Endodermal cell (in vitro differentiated cells): ENCODE measurements at regions not wholly inside any gene's neighbourhood (a gene's known extent, or its start where the extent isn't known, plus 50 kb on each side); places are given as distances from the start of the nearest gene placed in this dataset.
A peak's percentile ranks its signal among the peaks of the same experiment; 100 is the strongest.
"Not testable (repeated sequence)": the region's sequence is repeated elsewhere in the genome, so short reads cannot be mapped to it uniquely, and the experiment has no call there.

ENCODE experiments used
- DNase-seq: peaks from one replicate; pipeline ENCODE4 v3.0.0-alpha.2; 2017
- H3K27ac ChIP-seq: 2 replicates; pipeline ENCODE4 v1.5.1; 2013; ENCODE audit warnings: mild to moderate bottlenecking, low read depth, low read length, moderate library complexity
- H3K27me3 ChIP-seq: 2 replicates; pipeline ENCODE4 v1.6.1; 2013; ENCODE audit warnings: mild to moderate bottlenecking, low read length, moderate library complexity; ENCODE audit not compliant: insufficient read depth, control insufficient read depth, poor library complexity, severe bottlenecking
- H3K36me3 ChIP-seq: 2 replicates; pipeline ENCODE4 v1.7.0; 2013; ENCODE audit warnings: mild to moderate bottlenecking, low read length, moderate library complexity; ENCODE audit not compliant: control insufficient read depth, insufficient read depth
- H3K4me1 ChIP-seq: one replicate; pipeline ENCODE4 v1.7.0; 2013; ENCODE audit warnings: low read length; ENCODE audit not compliant: control insufficient read depth, insufficient read depth
- H3K4me3 ChIP-seq: 2 replicates; pipeline ENCODE4 v1.5.1; 2013; ENCODE audit warnings: mild to moderate bottlenecking, low read length, moderate library complexity
- H3K9ac ChIP-seq: 2 replicates; pipeline ENCODE4 v1.6.1; 2013; ENCODE audit warnings: mild to moderate bottlenecking, low read length, moderate library complexity; ENCODE audit not compliant: poor library complexity, severe bottlenecking; ENCODE audit errors: extremely low read depth
- H3K9me3 ChIP-seq: 2 replicates; pipeline ENCODE4 v1.6.1; 2013; ENCODE audit warnings: mild to moderate bottlenecking, low read length, moderate library complexity; ENCODE audit not compliant: control insufficient read depth
- H3K27ac Mint-ChIP-seq: 2 replicates; pipeline ENCODE4 v1.8.0; 2020; ENCODE audit warnings: mixed read lengths
- H3K27me3 Mint-ChIP-seq: 2 replicates; pipeline ENCODE4 v1.8.0; 2021; ENCODE audit warnings: mild to moderate bottlenecking, mixed read lengths; ENCODE audit not compliant: insufficient read depth
- H3K36me3 Mint-ChIP-seq: 2 replicates; pipeline ENCODE4 v1.8.0; 2020; ENCODE audit warnings: low read depth, mixed read lengths
- H3K4me1 Mint-ChIP-seq: 2 replicates; pipeline ENCODE4 v1.8.0; 2020; ENCODE audit warnings: mixed read lengths
- H3K4me3 Mint-ChIP-seq: 2 replicates; pipeline ENCODE4 v1.8.0; 2020; ENCODE audit warnings: mild to moderate bottlenecking, moderate library complexity, mixed read lengths
- H3K9me3 Mint-ChIP-seq: 2 replicates; pipeline ENCODE4 v1.8.0; 2020; ENCODE audit warnings: mild to moderate bottlenecking, mixed read lengths
- WGBS, 2 experiments: methylation state at CpG; one replicate each; pipeline versions ENCODE4 v1.1.5 to v1.1.7; 2013; ENCODE audit warnings: missing lambda C conversion rate in 2 of 2, mixed read lengths in 1 of 2; ENCODE audit not compliant: insufficient coverage in 1 of 2, insufficient read length in 1 of 2; 5-methylcytosine and 5-hydroxymethylcytosine counted together
- TF ChIP-seq, protein P1 (sequence below): fragments of 200-600 bp; sonication (generic); conservative IDR thresholded peaks from 2 replicates; pipeline ENCODE4 v1.5.0; 2021; ENCODE audit warnings: antibody characterized with exemption, mild to moderate bottlenecking

DNA sequence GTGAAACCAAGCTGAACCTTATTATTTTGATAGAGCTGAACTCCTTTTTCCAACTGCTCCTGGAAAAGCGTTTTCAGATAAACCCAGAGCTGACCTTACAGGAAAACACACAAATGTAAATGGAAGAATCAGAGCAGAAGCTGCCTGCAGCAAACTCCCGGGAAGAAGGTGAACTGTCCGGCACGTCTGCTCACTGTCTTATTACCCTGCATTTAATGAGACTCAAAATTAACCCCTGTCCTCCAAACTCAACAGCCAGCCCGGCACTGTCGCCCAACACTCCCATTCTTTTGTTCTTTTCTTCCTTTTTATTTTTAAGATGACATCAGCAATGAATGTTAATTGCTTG is 1046.9 kb upstream of the FLRT2 start:
- WGBS, 2 experiments = 91 to 100% methylated on average over 1 to 6 of the region's 6 CpGs
- H3K27ac Mint-ChIP-seq = peak overlapping the region; percentile 84
- peaks cover 7% of the 10 kb centered on the region for H3K4me1 Mint-ChIP-seq
- no peaks in the 10 kb centered on the region for H3K36me3 Mint-ChIP-seq
- no peak for DNase-seq
- Histone ChIP-seq H3K9ac (no peak overlapping the region), H3K4me3 (no peak overlapping the region), H3K4me1 (no peaks in the 10 kb centered on the region), H3K36me3 (no peaks in the 10 kb centered on the region), H3K9me3 (no peaks in the 10 kb centered on the region), H3K27me3 (no peaks in the 10 kb centered on the region), H3K27ac (no peak overlapping the region)
- TF ChIP-seq, protein P1, sequence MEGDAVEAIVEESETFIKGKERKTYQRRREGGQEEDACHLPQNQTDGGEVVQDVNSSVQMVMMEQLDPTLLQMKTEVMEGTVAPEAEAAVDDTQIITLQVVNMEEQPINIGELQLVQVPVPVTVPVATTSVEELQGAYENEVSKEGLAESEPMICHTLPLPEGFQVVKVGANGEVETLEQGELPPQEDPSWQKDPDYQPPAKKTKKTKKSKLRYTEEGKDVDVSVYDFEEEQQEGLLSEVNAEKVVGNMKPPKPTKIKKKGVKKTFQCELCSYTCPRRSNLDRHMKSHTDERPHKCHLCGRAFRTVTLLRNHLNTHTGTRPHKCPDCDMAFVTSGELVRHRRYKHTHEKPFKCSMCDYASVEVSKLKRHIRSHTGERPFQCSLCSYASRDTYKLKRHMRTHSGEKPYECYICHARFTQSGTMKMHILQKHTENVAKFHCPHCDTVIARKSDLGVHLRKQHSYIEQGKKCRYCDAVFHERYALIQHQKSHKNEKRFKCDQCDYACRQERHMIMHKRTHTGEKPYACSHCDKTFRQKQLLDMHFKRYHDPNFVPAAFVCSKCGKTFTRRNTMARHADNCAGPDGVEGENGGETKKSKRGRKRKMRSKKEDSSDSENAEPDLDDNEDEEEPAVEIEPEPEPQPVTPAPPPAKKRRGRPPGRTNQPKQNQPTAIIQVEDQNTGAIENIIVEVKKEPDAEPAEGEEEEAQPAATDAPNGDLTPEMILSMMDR = no peak
- H3K27me3 Mint-ChIP-seq = no peaks in the 10 kb centered on the region
- no peak overlapping the region for H3K4me3 Mint-ChIP-seq
- H3K9me3 Mint-ChIP-seq = no peaks in the 10 kb centered on the region

DNA sequence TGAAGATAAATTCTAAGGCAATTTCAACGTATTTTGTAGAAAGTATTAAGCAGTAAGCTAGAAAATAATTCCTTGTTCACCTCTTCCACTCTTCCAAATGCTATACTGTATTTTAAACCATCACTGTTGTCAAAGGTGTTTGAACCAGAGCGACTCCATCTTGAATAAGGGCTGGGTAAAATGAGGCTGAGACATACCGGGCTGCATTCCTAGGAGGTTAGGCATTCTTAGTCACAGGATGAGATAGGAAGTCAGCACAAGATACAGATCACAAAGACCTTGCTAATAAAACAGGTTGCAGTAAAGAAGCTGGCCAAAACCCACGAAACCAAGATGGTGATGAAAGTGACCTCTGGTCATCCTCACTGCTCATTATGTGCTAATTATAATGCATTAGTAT is 1045.7 kb upstream of the FLRT2 start:
- H3K4me1 Mint-ChIP-seq, H3K36me3 Mint-ChIP-seq: not testable (repeated sequence)

DNA sequence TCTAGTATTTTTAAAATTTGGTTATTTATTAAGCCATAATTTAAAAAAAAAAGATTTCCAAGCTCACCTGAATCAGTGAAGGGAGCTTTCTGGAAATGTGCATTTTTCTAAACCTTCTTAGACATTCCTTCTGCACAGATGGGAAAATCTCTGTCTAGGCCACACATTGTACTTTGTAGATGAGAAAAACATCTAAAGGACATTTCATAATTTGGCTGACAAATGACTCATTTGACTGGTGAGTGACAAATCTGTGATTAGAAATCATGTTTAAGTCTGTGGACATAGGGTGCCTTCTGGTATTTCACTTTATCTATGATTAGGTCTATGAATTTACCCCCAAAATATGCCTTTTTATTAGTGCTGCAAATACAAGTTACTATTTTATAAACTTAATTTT is 1044.9 kb upstream of the FLRT2 start:
- Mint-ChIP-seq H3K27ac (no peak overlapping the region), H3K4me1 (peaks cover 7% of the 10 kb centered on the region), H3K36me3 (no peaks in the 10 kb centered on the region), H3K4me3 (no peak overlapping the region), H3K9me3 (no peaks in the 10 kb centered on the region), H3K27me3 (no peaks in the 10 kb centered on the region)
- Histone ChIP-seq H3K27me3 (no peaks in the 10 kb centered on the region), H3K4me3 (no peak overlapping the region), H3K4me1 (no peaks in the 10 kb centered on the region), H3K9me3 (no peaks in the 10 kb centered on the region), H3K9ac (no peak overlapping the region), H3K27ac (no peak overlapping the region), H3K36me3 (no peaks in the 10 kb centered on the region)
- DNase-seq = no peak
- TF ChIP-seq, protein P1 = no peak

More for the DNA sequence above, 1045.7 kb upstream of the FLRT2 start:
- H3K9ac ChIP-seq, H3K9me3 ChIP-seq, H3K4me3 Mint-ChIP-seq, H3K4me3 ChIP-seq, H3K36me3 ChIP-seq, DNase-seq, H3K27me3 ChIP-seq, H3K27ac ChIP-seq, H3K27ac Mint-ChIP-seq, H3K4me1 ChIP-seq, H3K9me3 Mint-ChIP-seq, H3K27me3 Mint-ChIP-seq: not testable (repeated sequence)
- WGBS, 2 experiments = 90 to 96% methylated on average over 3 to 4 of the region's 4 CpGs

DNA sequence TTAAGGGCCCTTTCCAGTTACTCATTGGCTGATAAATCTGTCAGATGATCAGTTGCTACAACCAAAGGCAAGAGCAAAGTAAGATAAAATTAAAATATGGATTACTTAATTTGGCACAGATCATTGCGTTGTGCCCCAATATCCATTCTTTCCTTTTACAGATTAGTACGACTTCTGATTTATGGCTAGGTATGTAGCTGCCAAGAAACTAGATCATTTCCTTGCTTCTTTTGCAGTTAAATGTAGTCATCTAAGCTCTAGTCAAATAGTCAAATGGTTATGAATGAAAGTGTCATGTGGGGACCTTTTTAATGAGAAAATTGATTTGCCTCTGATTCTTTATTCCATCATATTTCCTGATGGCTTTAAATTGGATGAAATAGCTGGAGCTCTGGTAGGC is 1039.9 kb upstream of the FLRT2 start:
- no peak overlapping the region for H3K27ac Mint-ChIP-seq
- H3K4me3 Mint-ChIP-seq = no peak overlapping the region
- 89 to 98% methylated on average over 1 to 2 of the region's 2 CpGs for WGBS, 2 experiments
- Histone ChIP-seq H3K27ac (no peak overlapping the region), H3K9me3 (no peaks in the 10 kb centered on the region), H3K36me3 (no peaks in the 10 kb centered on the region), H3K9ac (no peak overlapping the region), H3K27me3 (no peaks in the 10 kb centered on the region), H3K4me3 (no peak overlapping the region), H3K4me1 (peaks cover 4% of the 10 kb centered on the region)
- no peak for DNase-seq
- no peaks in the 10 kb centered on the region for H3K27me3 Mint-ChIP-seq
- peaks cover 3% of the 10 kb centered on the region for H3K4me1 Mint-ChIP-seq
- H3K36me3 Mint-ChIP-seq = no peaks in the 10 kb centered on the region
- H3K9me3 Mint-ChIP-seq = no peaks in the 10 kb centered on the region
- TF ChIP-seq, protein P1 = no peak
